Endothelial cell of hepatic sinusoid (primary cell): ENCODE measurements at regions not wholly inside any gene's neighbourhood (a gene's known extent, or its start where the extent isn't known, plus 50 kb on each side); places are given as distances from the start of the nearest gene placed in this dataset.
"Not testable (repeated sequence)": the region's sequence is repeated elsewhere in the genome, so short reads cannot be mapped to it uniquely, and the experiment has no call there.

Experiments used
- in situ Hi-C: cut with HindIII; loops from 2 replicates; pipeline ENCODE4 v1.10.0; 2017; ENCODE audit warnings: low sequenced_read_pairs

DNA sequence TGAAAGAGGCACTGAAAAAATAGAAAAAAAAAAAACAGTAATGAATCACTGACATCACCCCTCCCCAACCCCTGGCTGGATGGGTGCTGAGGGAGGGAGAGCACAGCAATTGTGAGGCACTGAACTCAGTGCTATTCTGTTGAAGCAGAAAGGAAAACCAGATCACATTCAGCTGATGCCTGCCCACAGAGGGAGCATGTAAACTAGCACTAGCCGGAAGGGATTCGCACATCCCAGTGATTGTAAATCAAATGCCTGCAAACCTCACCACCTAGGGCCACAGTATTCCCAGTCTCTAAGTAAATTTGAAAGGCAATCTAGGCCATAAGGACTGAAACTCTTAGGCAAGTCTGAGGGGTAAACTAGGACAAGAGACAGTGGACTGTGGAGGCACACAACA, 772.0 kb upstream of the CCDC179 start:
- in situ Hi-C loops = no loop called here

DNA sequence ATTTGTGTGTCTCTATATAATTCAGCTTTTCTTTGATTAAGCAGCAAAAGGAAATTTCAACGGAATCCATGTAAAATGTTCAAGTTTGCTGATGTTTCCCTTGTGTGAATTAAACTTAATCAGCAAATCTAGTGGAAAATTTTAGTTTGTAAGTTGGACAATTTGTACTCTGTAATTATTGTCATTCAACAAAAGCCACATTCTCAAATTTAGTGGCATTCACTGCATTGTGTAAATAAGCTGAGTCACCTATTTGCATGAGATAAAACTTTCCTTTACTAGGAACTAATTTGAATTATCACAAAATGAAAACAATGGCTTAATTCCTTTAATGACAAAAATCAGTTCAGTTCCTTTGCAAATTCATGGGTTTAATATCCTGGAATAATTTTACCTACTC, 784.2 kb upstream of the CCDC179 start:
- in situ Hi-C loops = no loop called here

- in situ Hi-C loops = not testable (repeated sequence)
Observed at GRCh38 chr11:23652336-23652735, 792.1 kb upstream of the CCDC179 start.

GRCh38 chr11:23653071-23653675, 792.9 kb upstream of the CCDC179 start:
- in situ Hi-C loops = no loop called here

DNA sequence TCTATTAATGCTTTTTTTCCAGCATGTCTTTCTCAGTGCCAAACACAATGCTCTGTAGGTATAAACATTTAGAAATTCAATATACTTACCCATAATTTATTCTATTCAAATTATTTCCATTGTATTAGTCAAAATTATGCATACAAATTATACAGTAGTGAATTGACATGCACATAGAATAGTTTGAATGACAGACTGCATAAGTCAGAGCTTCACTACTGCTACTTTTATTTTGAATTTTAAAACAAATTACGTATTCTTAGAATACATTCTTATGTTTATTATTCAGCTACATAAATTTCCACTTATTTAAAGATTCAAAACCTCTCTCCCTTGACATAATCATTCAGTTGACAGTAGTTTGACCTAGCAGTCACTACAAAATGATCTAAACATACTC, 808.0 kb upstream of the CCDC179 start:
- in situ Hi-C loops = no loop called here

- in situ Hi-C loops = no loop called here
Observed at GRCh38 chr11:23673366-23673765, 813.1 kb upstream of the CCDC179 start.

GRCh38 chr11:23674866-23675265, 814.6 kb upstream of the CCDC179 start:
- in situ Hi-C loops = no loop called here

DNA sequence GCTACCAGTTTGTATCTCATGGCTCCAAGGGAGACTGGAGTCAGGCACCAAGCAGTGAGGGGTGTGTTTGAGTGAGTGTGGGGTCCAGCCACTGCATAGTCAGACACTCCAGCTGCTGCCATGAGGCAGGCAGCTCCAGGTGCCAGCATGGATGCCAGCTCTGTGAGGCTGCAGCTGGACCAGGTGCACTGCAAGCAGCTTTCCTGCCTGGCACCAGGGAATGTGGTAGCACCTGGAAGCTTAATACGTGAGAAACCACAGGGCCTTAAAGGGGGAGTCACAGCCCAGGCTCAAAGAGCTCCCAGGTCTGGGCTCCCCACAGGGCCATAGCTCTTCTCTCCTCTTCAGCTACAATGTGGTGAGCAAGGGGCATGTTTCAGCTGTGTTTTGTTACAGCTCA, 817.8 kb upstream of the LUZP2 start:
- in situ Hi-C loops = no loop called here

GRCh38 chr11:23679981-23680380, 816.9 kb upstream of the LUZP2 start:
- in situ Hi-C loops = no loop called here

DNA sequence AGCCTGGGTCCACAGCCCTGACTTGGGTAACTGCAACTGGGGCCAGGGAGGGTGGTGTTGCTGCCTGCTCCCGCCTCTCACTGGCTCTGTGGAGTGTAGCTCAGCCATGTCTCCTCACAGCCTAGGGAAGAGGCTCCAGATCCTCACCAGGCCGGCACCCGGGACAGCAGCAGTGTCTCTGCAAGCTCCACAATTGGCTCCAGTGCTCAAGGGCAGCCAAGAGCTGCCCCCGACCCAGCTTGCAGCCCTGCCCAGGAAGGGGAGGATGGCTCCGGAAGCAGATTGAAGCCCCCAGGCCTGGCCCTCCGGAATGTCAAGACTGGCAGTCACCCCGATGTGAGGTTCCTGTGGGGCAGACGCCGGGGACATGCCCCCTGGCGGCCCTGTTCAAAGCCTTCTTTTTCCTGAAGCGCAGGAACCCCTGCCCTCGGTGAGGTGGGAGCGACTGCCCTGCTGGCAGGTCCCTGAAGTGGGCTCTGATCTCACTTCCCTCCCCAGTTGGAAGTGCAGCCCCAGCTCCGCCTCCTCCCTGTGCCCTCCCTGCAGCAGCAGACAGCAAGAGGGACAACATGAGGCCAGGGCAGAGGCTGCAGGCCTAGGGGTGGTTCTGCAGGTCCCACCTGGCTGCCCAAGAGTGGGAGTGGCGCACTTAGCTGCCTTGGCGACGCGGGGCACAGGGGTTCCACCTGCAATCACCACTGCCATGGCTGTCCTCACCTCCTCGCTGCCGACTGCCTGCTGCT, 816.2 kb upstream of the LUZP2 start:
- in situ Hi-C loops = no loop called here

GRCh38 chr11:23684701-23685100, 812.2 kb upstream of the LUZP2 start:
- in situ Hi-C loops = no loop called here

DNA sequence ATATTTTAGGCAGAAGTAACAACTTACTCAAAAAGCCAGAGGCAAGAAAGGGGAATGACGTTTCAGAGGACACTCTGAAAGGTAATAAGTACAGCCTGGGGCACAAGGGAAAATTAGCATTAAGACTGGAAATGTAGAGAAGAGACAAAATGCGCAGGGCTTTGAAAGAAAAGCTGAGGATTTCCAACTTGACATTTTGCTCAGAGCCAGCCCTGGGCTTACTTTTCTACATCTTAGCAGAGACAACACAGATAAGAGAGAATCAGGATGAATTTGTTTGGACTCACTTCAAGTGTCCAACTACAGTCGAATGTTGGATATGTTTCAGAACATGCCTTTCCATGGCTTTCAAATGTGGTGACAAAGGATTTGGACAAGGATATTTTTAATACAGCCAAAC, 808.9 kb upstream of the LUZP2 start:
- in situ Hi-C loops = no loop called here

DNA sequence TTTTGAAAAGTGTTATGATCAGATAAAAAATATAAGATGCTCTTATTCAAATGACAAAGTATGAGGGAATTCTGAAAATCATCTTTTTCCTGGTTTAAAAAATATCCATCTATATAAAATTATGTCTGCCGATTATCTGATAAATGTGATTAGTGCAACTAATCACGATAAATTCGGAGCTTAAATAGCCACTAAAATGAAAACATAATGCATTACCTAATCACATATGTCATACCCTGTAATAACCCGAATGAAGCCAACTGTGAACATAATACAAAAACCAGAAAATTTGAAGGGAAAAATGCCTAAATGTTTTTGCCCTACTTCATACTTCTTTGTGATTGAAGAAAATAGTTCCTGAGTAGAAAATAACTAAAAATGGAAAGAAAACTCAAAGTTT, 808.4 kb upstream of the LUZP2 start:
- in situ Hi-C loops = no loop called here

DNA sequence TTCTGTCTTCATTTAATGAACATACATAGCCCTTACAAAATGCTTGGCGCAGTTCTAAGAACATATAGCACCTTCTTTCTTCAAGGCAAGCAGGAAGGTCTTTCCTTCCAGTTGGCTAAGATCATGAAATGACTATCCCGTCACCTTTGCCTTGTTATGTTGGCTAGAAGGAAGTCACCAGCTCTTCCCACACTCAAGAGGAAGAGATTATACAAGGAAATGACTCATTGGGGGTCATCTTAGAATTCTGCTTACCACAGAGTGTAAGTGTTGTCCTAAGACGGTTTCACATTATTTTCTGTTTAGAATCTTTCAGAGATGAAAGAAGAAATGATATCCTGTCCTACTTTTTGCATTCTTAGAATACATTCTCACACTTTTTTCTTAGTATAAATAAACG, 808.0 kb upstream of the LUZP2 start:
- in situ Hi-C loops = no loop called here

DNA sequence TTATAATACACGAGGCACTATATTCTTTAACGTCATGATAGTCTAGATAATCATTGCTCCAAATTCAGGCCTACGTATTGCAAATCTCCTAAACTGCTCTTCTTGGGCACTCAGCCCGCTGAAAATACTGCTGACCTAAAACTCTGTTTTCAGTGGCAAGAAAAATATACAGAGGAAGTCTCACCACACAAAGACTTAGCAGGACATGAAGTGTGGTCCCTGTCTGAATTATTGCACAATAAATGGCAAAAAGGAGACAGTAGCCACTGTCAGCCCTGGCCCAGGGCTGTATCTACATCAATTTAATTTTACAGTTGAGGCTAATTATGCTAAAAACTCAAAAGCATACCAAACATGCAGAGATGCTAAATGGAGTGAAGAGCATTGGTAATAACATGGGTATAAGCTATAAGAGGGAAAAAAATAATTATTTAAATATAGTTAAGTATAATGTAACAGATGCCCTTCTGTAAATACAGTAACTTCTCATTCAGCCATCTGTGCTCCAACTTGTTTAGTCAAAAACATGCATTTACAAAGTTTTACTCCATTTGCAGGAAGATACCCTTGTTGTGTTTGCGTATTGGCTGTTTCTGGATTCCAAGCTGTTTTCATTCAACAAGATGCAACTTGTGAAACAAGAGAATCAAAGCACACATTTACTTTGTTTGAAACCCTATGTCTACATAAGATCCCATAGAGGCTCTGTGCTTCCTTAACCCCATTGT, 800.0 kb upstream of the LUZP2 start:
- in situ Hi-C loops = no loop called here

- in situ Hi-C loops = no loop called here
Observed at GRCh38 chr11:23704183-23704582, 792.7 kb upstream of the LUZP2 start.

DNA sequence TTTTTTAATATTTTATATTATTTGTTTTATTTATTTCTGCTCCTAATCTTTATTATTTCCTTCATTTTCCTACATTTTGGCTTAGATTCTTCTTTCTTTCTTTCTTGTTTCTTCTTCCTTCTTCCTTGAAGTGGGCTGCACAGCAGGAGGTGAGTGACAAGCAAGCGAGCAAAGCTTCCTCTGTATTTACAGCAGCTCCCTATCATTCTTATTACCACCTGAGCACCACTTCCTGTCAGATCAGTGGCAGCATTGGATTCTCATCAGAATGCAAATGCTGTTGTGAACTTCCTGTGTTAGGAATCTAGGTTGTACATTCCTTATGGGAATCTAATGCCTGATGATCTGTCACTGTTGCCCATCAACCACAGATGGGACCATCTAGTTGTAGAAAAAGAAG, 784.9 kb upstream of the LUZP2 start:
- in situ Hi-C loops = no loop called here

- in situ Hi-C loops = no loop called here
Observed at GRCh38 chr11:23719016-23719415, 777.8 kb upstream of the LUZP2 start.

GRCh38 chr11:23723861-23724260, 773.0 kb upstream of the LUZP2 start:
- in situ Hi-C loops = no loop called here

GRCh38 chr11:23725752-23726151, 771.1 kb upstream of the LUZP2 start:
- in situ Hi-C loops = no loop called here

GRCh38 chr11:23727387-23727786, 769.5 kb upstream of the LUZP2 start:
- in situ Hi-C loops = no loop called here

- in situ Hi-C loops = no loop called here
Observed at GRCh38 chr11:23727794-23728193, 769.1 kb upstream of the LUZP2 start.
